Renal pelvis (tissue), 1 donor: ENCODE measurements at regions not wholly inside any gene's neighbourhood (a gene's known extent, or its start where the extent isn't known, plus 50 kb on each side); places are given as distances from the start of the nearest gene placed in this dataset.

Source experiments
- DNase-seq: peaks from one replicate; pipeline ENCODE4 v3.0.0-alpha.2; 2013

- DNase-seq = no peak
These were observed 242.7 kb downstream of the MREG start for GRCh38 chr2:215770668-215771067.

DNA sequence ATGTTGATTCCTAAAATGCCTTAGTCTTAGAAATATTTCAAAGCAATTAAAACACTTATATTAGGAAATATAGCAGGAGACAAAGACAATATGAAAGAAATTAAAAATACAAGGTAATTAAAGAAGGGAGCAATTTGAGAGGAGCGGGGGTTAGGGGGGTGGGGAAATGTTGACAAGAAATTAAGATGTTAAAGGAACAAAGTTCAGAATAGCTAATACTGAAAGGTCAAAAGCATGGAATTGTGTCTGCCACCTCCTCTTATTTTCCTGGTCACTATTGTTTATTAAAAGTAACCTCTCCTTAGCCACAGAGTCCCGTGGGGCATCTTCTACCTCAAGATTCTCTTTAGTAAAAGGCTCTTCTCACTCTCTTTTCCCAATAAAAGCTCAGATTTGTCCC, 244.1 kb downstream of the MREG start:
- DNase-seq = no peak

DNA sequence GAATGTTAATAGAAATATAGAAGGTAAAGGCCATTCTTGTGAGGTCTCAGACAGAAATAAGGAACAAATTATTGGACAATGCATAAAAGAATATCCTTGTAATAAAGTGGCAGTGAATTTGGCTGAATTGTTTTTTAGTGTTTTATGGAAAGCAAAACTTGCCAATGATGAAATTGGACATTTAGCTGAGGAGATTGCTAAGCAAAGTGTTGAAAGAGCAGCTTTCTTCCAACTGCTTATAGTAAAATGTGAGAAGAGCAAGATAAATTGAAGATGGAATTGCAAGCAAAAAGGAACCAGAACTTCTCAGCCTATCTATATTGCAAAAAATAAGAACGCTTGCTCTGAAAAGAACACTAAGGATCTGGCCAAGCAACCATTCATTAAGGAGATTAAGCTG, 245.7 kb downstream of the MREG start:
- no peak for DNase-seq

GRCh38 chr2:215765729-215766360, 247.5 kb downstream of the MREG start:
- no peak for DNase-seq

DNA sequence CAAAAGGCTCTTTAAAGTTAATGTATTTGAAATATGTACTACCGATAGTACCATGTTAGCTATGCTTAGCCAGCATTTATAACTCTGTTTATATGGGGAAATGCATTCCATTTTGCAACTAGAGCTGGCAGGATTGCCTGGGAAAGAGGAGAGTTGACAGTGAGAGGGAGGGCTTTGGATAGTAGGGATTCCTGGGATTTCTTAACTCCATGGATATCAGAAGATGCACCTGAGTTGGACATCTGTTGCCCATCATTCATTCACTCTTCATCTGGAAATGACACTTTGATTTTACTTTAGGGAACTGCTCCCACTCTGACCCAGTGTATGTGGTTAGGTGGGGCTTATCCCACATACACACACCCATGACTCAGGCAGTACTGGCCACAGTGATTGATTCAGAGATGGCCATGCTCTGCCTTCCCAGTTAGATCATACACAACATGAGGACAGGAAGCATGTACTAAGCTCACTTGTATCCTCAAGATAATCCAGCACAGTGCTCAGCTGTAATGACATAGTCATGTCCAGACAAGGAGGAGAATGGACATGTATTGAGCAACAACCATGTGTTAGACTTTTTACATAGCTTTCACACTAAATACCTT, 248.8 kb downstream of the MREG start:
- DNase-seq = no peak

DNA sequence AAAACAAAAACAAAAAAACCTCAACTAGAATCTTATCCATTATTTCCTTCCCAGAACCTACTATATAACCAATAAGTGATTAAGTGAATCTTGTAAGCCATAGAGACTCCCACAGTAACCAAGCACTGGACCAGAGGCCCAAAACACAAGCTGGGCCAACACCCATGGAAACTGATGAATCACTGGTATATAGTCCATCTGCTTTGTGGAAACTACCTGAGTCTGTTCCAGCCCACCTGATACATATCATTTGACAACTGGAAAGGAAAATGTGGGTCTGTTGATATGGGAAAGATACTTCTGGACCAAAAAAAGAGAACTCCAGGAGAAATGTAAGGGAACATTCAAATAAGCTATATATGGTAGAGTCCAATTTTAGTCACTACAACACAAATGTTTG, 252.8 kb downstream of the MREG start:
- no peak for DNase-seq

GRCh38 chr2:215760091-215760490, 253.3 kb downstream of the MREG start:
- no peak for DNase-seq

GRCh38 chr2:215758691-215759090, 254.7 kb downstream of the MREG start:
- no peak for DNase-seq

DNA sequence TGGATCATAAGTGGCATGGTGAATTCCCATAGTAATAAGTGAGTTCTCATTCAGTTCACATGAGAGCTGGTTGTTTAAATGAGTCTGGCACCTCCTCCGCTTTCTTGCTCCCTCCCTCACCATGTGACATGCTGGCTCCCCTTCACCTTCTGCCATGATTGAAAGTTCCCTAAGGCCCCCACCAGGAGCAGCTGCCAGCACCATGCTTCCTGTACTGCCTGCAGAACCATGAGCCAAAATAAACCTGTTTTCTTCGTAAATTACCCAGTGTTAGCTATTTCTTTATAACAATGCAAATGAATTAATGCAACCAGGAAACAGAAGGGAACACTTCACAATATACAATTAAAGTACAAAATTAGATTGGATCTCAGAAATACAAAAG, 257.0 kb downstream of the MREG start:
- no peak for DNase-seq

DNA sequence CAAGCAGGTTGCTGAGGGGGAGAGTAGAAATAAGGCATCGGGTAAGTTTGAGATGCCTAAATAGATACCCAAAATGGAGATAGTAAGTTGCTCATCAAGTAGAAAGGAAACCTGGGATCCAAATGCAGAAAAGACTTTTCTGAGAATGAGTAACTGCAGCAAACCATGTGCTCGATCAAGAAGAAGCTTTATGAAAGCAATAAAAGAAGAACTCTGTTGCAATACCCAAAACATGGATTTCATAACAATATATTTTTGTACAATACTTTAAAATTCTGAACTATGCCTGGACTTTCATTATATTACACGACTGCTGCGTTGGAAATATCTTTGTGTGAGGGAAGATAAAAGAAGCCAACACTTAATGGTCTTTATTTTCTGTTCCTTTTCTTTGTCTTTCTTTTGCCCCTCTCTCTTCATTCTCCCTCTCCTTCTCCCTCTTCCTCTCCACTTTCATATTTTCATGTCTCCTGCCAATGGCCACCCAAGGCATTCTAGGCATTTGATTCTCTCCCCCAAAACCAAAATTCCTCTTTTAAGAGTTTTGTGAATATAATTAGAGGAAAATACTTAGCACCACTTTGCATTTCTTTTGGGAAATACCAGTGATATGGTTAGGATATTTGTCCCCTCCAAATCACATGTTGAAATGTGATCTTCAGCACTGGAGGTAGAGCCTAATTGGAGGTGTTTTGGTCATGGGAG, 257.6 kb downstream of the MREG start:
- no peak for DNase-seq

- no peak for DNase-seq
These were observed 258.8 kb downstream of the MREG start for GRCh38 chr2:215754546-215754945.

DNA sequence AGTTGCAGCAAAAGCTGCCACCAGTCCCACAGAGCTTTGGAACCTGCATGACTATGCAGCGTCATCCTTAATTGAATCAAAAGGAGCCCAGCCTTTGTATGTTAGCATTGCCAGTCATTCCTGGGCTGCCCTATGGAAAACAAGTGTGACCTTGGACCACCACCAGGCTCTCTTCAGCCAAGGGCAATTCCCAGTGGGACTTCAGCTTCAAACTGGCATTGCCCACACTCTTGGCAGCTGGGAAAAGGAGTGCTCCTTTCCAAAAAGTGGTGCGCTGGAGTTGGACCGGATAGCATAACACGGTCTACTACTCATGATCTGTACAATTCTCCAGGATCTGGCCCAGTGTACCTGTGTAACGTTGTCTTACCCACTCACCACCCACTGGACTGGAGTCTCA, 259.5 kb downstream of the MREG start:
- no peak for DNase-seq

DNA sequence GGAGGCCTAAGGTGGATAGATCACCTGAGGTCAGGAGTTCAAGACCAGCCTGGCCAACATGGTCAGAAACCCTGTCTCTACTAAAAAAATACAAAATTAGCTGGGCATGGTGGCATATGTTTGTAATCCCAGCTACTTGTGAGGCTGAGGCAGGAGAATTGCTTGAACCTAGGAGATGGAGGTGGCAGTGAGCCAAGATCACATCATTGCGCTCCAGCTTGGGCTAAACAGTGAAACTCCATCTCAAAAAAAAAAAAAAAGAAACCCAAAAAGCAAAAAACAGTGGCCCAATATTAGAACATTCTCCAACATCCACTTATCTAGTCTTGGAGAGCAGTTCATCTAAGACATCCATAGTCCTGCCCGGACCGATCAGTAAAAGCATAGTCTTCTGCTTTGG, 260.4 kb downstream of the MREG start:
- DNase-seq = no peak

- no peak for DNase-seq
These were observed 260.9 kb downstream of the MREG start for GRCh38 chr2:215752436-215752835.

DNA sequence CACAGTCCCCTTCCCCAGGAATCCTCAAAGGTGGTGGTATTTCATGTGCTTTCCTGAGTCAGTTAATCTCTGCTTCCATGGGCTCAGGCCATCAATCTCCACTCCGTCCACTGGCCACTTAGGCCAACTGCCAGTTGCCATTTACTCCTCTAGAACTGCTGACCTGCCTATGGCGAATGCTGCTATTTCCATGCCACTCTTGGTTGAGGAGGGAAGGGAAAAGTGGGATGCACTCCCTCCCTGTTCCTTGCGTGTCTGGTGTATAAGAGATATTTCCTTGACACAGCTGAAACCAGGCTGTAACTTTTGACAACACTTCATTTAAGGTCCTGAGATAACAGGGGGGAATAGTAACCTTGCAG, 261.5 kb downstream of the MREG start:
- no peak for DNase-seq

- no peak for DNase-seq
These were observed 262.0 kb downstream of the MREG start for GRCh38 chr2:215751200-215751910.

GRCh38 chr2:215750763-215751162, 262.6 kb downstream of the MREG start:
- no peak for DNase-seq

DNA sequence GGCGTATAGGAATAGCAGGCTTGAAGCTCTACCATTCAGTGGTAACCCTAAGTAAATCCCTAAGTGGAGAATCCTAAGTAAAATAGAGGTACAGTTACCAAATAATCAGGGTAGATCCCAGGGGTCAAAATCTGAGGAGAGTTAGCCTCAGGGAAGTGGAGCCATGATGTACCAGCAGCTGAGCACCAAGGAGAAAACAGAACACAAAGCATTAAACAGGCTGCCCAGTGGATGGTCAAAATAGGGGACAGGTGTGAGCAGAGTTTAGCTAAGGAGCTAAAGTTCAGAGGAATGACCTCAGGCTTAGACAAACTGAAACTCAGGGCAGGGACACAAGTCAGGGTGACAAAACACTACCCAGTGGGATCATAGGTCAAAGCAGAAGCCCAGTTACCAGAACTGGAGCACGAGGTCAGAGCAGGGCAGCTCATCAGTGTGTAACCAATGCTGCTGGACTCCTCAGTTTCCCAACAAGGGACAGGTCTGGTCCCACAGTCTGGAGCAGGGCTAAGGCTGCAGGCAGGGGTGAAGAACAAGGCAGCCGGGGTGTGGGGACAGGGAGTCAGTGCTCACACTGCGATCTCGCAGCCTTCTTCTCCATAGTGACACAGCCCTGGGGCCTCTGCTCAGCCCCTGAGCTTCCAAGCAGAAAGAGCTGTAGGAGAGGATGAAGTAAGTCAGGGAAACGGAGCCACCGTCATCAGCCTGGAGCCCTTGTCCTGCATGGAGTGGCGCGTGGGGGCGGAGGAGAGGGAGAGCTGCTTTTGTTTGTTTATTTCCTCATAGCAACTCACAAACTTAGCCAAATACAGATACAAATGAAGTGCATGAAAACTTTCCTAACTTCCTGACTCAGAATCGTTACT, 264.0 kb downstream of the MREG start:
- DNase-seq = peak; percentile 58

DNA sequence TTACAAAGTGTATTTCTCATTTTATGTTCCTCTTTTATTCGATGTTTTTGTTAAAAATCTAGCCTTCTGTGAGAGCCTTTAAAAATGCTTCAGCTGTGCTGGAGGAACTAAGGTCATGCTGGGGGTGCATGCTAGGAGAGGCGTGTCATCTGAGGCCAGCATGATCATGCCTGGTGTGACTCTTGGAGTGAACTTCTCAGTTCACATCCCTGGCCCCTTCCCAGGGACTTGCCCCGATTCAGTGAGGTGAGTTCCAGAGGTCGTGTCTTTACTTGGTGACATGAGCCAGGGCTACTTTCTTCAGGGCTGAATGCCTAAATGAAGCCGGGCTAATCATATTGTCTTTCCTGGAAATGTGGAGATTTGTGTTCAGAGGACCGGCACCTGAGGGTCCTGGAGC, 264.9 kb downstream of the MREG start:
- DNase-seq = no peak

- DNase-seq = no peak
These were observed 266.3 kb downstream of the MREG start for GRCh38 chr2:215746887-215747615.

- DNase-seq = no peak
These were observed 267.0 kb downstream of the MREG start for GRCh38 chr2:215746226-215746886.
